GM12892 (cell line): ENCODE measurements at regions not wholly inside any gene's neighbourhood (a gene's known extent, or its start where the extent isn't known, plus 50 kb on each side); places are given as distances from the start of the nearest gene placed in this dataset.
A peak's percentile ranks its signal among the peaks of the same experiment; 100 is the strongest.

Experiments used
- DNase-seq: peaks from one replicate; pipeline ENCODE4 v3.0.0; 2011; ENCODE audit not compliant: insufficient read length
- FAIRE-seq: peaks from 2 replicates; lab custom pipeline; 2011; peaks lifted over from hg19 to GRCh38; lab: Jason Lieb, UNC
- POLR2A ChIP-seq: IDR thresholded peaks from 2 replicates; pipeline ENCODE4 v1.6.1; 2011; ENCODE audit warnings: low read depth, low read length, control low read depth
- POLR2AphosphoS5 ChIP-seq: IDR thresholded peaks from 2 replicates; pipeline ENCODE4 v1.6.1; 2011; ENCODE audit warnings: low read depth, low read length, control low read depth
- TAF1 ChIP-seq: IDR thresholded peaks from 2 replicates; pipeline ENCODE4 v1.6.1; 2011; ENCODE audit warnings: low read depth, mild to moderate bottlenecking, control low read depth, low read length, borderline replicate concordance

GRCh38 chr2:64840426-64840881, 148.7 kb upstream of the SLC1A4 start:
- DNase-seq (no peak), FAIRE-seq (no peak)
- no peak for TF ChIP-seq TAF1
- TF ChIP-seq POLR2A = no peak
- no peak for TF ChIP-seq POLR2AphosphoS5

DNA sequence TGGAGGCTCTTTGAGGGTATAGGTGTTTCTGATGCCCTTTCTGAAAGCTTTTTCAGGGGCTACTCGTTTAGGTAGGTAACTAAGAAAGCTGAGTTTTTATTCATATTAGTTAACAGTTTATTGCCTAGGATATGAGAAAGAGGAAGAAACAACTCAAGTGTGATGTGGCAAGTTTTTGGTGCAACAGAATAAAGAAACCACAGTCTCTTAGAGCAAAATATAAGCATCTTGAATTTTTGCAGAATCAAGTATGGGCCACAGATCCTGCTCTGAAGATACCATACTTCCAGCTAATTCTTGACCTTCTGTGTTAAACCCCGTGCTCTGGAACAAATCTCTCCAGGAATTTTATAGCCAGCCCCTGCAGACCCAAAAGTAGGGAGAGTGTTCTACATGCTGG, 147.7 kb upstream of the SLC1A4 start:
- DNase-seq (no peak), FAIRE-seq (no peak)
- TF ChIP-seq POLR2A (no peak), TAF1 (no peak), POLR2AphosphoS5 (no peak)

- no peak for TF ChIP-seq TAF1
- TF ChIP-seq POLR2A = no peak
- no peak for TF ChIP-seq POLR2AphosphoS5
- FAIRE-seq (no peak), DNase-seq (no peak)
Observed at GRCh38 chr2:64842030-64842429, 147.2 kb upstream of the SLC1A4 start.

GRCh38 chr2:64844087-64844486, 145.1 kb upstream of the SLC1A4 start:
- TF ChIP-seq TAF1 (no peak), POLR2AphosphoS5 (no peak), POLR2A (no peak)
- FAIRE-seq (no peak), DNase-seq (no peak)

DNA sequence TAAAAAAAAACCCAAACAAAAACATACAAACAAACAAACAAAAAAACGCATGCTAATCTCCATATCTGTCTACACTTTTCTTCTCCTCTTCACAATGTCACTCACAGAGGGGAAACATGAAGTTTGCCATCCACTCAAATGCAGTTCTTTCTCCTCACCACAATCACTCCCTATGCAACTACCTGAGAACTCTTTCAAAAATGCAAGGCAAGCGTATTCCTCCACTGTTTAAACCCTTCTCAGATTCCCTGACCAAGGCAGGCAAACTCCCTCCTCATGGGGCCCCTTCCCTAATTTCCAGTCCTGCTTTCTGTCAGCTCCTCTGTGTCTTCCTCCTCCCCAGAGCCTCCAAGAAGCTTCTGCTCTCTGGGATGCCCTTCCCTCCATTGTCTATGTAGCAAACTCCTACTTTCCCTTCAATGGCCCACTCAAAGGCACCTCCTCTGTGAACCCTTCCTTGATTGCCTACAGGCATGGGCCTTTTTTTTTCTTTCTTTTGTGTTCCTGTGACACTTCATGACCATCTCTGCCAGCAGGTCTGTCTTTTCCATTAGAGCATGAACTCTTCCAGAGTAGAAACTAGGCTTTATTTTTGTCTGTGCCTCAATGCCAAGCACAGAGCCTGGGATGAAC, 143.8 kb upstream of the SLC1A4 start:
- TF ChIP-seq POLR2AphosphoS5 (no peak), POLR2A (no peak), TAF1 (no peak)
- no peak for FAIRE-seq

GRCh38 chr2:64846177-64846576, 143.0 kb upstream of the SLC1A4 start:
- no peak for DNase-seq
- FAIRE-seq = no peak

More for the DNA sequence above, 143.8 kb upstream of the SLC1A4 start:
- no peak for DNase-seq

DNA sequence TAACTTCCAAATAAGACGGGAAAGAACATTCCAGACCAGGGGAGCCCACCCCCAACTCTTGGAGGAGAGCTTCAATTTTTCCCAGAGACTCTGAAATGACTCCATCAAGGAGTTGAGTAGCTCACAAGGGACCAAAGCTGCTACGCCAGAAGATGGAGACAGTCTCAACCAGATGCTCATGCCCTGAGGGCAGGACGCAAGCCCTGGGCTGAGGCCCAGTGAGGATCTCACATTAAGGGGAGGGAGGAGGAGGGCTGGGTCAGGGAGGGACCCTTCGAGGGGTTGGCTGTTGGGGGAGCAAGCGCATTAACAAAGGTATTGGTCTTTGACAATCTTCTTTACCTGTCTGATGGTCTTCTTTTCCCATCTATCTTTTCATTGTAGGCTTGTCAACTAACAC, 141.3 kb upstream of the SLC1A4 start:
- no peak for FAIRE-seq
- TF ChIP-seq POLR2AphosphoS5 (no peak), POLR2A (no peak), TAF1 (no peak)
- DNase-seq = no peak

More at GRCh38 chr2:64846177-64846576, 143.0 kb upstream of the SLC1A4 start:
- no peak for TF ChIP-seq TAF1
- no peak for TF ChIP-seq POLR2AphosphoS5
- no peak for TF ChIP-seq POLR2A

- DNase-seq (no peak), FAIRE-seq (no peak)
- TF ChIP-seq POLR2A (no peak), TAF1 (no peak), POLR2AphosphoS5 (no peak)
Observed at GRCh38 chr2:64848363-64848762, 140.8 kb upstream of the SLC1A4 start.

DNA sequence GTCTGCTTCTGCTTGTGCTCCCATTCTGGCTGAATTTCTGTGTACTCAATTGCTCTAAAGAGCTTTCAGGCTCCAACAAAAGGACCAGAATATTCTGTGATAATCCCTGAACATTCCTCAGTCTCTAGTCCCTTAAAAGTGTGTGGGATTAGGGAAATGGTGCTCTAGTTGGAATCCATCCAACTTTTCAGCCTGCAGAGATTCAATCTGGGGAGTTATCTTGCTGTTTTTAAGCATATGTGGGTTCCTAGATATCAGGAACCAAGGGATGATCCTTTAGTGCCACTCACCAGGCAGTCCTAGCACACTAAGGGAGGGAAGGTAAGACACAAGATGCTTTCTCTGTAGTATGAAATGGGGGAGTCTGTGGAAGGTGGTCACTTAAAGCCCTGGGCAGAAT, 140.3 kb upstream of the SLC1A4 start:
- no peak for TF ChIP-seq POLR2A
- TF ChIP-seq POLR2AphosphoS5 = no peak
- TF ChIP-seq TAF1 = no peak
- DNase-seq (no peak), FAIRE-seq (no peak)

DNA sequence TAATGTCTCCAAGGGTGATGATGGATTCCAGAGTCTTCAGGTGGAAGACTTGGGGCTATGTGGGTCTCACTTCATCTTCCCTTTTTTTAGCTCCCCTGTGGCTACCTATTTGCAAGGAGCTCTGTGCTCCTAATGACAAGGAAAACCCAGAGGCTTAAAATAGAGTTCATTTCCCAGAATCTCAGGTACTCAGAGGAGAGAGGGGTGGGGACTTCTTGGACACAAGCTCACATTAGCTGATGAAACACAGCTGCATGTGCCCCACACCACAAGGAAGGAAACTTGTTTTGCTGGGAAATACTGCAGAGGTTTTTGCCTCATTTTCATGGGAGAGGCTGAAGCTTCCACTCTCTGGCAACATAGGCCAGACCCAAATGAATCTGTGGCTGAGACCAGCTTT, 138.6 kb upstream of the SLC1A4 start:
- DNase-seq (no peak), FAIRE-seq (no peak)
- TF ChIP-seq POLR2AphosphoS5 = no peak
- TF ChIP-seq POLR2A = no peak
- no peak for TF ChIP-seq TAF1

DNA sequence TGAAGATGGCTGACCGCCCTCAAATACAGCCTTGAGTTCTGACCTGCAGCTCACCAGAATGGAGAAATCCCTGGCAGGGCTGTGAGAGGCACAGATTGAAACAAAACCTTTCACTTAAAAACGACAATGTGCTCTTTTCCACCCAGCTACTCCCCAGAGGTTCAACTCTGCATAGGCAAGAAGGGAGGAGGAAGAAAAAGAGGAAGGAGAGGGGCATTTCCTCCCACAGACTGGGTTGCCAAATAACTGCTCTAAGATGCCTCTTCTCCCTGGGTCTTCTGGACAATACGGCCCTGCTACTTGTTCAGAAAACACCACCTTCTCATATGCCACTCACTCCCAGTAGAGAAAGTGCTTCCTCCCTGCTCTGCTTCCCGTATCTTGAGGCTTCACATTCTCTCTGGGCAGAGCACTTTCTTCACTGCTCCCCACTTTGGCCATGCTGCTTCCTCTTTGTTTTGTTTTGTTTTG, 136.4 kb upstream of the SLC1A4 start:
- FAIRE-seq = peak; percentile 58
- DNase-seq = no peak
- TF ChIP-seq POLR2A (no peak), POLR2AphosphoS5 (no peak), TAF1 (no peak)

- no peak for TF ChIP-seq POLR2AphosphoS5
- no peak for TF ChIP-seq TAF1
- TF ChIP-seq POLR2A = no peak
- no peak for DNase-seq
- FAIRE-seq = no peak
Observed at GRCh38 chr2:64853306-64853705, 135.9 kb upstream of the SLC1A4 start.
